HG02885 (cell line): ENCODE measurements at regions not wholly inside any gene's neighbourhood (a gene's known extent, or its start where the extent isn't known, plus 50 kb on each side); places are given as distances from the start of the nearest gene placed in this dataset.

Experiments used
- ATAC-seq: cut with Tn5 transposase; IDR thresholded peaks from one replicate; pipeline ENCODE4 v1.9.1; 2021; ENCODE audit warnings: mild to moderate bottlenecking; ENCODE audit not compliant: unreplicated experiment, poor library complexity

DNA sequence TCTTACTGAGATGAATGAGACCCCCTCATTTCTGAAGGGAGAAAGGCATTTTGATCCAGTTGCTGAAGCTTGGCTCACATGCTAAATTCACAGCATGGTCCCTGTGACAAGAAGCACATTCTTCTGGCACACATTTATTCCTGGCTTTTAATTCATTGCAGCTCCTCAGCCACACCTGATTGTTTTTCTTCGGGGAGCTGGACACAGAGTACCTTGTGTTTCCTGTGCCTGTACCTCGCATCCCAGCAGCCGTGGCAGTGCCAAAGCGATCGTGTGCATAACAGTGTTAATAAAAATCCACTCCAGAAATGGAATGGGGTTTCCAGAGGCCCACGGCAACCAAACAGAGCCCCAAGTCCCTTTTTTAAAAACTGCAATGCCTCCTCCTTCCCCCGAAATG is 615.3 kb upstream of the MGMT start:
- ATAC-seq, result no peak

DNA sequence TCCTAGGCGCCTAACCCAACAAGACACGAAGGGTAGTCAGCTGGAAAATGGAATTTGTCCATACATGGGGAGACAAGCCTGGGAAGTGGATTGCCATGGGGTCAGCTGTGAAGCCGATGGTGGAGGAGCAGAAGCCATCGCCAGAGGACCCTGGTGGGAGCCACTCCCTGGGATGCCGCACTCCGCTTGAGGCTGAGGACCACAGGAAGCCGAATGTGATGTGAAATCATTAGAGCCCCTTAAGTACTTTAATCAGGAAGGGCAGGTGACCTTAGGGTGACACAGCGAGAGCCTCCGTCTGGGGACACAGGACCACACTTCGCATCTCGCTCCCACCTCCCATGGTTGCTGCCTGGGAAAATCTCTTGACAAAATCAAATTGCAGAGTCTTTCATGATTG is 614.6 kb upstream of the MGMT start:
- no peak for ATAC-seq

DNA sequence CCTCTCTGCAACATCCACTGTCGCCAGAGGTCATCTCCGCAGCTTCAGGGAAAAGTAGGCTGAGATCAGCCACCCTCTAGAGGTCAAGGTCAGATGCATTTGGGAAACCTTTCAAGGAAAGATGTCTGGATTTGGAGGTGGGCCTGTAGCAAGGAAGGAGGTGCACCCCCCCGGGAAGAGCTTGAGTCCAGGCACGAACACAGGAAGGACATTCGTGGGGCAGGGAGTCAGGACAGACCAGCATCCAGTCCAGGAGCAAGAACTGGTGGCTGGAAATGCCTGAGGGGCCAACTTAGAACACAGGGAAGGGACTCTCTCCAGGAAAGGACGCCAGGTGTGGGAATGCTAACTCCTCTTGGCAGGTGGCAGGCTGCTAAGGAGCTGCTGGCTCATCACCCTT is 614.1 kb upstream of the MGMT start:
- ATAC-seq, result no peak

DNA sequence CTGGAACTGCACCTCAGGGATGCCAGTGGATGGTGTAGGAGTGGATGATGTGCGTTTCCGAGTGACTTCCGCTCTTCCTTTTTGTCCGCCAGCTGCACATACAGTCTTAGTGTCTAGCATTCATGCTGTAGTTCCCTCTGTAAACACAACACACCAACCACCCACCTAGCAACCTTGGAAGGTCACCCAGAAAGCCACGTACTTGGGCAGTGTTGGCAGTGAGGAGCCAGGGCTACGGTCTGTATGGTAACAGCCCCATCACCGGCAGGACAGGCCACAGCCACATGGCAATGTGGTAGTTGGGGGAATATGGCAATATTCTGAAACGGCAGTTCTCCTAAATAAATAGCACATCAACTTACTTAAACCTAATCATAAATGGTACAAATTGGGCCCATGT is 613.5 kb upstream of the MGMT start:
- no peak for ATAC-seq

DNA sequence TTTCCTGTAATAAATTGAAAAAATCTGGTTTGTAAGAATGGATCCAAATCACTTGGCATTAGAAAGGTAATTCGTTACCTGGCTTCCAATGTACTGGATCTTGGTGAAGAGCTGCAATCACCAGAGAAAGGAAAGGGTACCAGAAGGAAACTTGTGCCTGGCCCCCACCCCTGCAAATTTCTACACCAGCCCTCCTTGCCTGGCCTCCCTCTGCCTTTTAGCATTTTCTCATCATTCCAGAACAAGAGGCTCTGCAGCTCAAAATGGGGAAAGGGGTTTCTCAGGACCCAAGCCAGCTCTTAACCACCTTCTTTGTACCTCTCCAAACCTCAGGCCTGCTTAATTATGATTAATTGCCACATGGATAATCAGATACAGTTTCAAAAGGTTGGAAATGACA is 612.8 kb upstream of the MGMT start:
- no peak for ATAC-seq

DNA sequence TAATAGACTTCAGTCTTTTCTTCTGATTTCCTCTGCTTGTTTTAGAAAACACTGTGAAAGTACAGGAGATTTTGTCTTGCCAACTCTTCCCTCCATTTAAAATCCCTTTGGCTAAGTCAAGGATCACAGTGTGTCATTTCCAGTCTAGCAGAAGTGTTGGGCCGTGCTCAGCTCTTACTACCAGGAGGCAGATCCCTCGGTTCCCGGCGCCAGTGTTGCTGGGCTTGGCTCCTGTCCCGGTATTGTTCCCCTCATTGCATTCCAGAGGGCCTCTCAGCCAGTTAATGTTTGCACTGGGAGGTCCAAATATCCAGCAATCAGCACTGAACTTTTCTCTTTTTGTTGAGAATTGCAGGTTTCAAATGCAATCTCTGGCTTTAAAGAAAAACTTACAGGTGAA is 612.1 kb upstream of the MGMT start:
- ATAC-seq, result no peak

DNA sequence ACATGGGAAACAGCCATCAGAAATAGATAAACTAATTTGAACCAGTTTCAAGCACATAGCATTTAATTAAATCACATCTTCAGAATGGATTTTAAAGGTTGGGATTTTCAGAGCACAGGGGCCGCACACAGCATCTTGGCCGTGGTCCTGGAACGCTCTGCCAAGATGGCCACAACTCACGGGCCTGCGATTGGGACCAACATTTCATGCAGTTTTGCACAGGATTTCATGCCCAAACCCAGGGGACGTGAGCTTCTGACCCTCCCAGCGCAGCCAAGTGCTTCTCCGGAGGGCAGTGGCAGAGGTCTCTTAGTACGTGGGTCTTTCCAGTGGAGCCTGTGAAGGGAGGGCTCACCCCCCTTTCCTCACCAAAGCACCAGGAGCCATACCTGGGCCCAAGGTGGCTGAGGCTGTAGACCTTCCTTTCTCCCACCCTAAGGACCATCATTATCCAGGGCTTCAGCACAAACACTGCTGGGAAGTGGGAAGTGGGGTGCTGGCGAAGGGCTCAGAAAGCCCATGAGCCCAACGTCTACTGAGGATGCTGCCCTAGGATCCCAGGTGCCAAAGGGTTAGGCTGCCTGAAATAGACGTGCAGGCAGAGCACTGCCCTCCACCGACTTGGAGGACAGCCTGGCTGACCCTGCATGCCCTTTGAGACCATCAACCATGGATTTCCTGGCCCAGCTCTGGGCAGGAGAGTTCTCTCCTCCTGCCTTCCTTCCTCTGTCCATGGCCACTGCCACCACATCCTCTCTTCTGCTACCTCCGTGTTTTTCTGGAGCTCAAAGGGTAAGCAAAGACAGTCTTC is 611.2 kb upstream of the MGMT start:
- no peak for ATAC-seq

DNA sequence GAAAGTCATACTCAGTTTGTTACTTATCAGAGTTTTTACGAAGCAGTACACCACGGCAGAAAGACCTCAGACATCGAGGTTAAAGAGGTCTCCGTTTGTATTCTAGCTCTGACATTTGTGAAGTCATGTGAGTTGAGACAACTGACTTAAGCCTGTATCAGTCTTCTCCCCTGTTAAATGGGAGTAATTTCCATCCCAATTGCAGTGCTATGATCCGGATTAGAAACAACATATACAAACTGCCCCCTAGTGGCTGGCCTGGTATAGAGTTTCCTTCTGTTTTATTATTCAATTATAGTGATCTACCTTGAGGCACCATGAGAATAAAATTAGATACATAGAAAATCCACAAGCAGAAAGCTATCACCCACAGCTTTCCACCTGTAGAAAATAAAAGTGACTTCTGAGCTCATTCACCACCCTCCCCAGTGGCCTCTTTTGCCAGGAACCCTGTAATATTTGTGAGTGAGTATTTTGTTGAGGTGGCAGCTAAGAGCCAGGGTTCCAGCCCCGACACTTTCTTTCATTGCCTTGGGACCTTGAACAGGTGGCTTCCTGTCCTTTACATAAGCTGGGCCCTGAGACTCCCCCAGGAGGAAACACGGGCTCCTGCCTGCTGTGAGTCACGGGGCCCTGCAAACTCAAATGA is 607.2 kb upstream of the MGMT start:
- no peak for ATAC-seq

DNA sequence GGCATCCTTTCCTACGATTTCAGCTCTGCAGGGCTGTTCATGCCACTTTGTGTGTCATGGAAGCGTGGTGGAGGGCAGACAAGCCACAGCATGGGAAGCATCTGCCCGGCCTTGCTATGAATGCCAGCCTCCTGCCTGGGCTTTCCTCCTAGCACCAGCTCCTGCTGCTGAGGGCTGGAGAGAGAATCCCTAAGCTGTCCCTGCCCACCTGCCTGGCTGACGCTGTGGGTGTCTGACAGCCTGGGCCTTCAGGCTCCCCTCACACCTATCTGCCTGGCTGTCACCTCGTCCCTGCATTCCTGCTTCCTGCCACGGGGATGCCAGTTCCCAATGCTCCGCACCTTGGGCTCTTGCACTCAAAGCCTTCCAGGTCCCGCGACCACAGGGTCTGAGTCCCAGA is 606.5 kb upstream of the MGMT start:
- no peak for ATAC-seq

DNA sequence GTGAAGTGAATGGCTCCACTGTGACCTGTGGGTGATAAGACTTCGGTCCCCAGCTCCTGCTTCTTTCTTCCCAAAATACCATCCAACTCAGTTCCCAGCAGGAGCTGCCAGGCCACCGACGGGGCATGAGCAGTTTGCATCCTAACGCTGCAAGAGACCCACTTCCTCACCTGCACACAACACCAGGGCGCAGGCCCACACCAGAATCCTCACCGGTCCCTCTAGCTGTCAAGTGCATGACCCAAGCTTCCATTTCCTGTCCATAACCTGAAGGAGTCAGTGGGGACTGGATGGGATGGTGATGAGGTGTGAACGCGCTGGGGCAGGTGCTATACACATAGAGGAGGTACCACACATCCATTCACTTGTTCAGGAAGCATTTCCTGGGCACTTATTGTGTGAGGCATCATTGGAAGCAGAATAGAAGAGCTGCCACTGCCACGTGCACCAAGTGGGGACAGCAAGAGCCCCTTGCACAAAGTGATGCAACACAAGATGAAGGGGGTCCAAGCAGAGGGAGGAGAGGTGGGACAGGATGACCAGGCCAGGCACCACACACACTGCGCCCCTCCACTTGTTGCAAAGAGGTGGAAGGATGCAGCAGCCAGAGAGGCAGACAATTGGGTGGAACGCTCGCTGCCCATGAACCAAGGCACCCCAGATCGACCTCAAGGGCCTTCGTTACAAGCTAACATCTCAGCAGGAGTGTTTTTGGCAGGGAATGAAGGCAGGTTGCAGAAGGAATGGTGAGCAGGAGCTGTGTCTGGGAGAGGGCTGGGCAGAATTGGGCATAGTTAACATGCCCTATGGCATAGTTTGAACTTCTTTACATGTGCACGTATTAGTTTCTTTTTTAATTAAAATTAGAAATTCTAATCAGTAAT is 605.8 kb upstream of the MGMT start:
- ATAC-seq, result no peak

DNA sequence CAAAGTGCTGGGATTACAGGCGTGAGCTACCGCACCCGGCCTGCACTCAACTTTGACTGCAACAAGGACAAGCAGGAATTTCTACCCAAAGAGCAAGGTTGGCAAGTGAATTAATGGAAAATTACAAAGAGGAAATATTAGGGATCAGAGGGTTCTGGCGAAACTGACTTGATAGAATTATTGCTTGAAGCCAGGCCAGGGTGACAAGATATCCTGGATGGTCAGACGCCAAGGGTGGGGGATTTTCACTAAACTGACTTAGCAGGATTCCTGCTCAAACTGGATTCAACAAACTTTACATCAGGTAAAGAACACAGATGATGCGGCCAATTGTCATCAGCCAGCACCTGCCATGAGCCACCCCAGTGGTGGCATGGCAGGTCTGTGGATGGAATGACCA is 603.6 kb upstream of the MGMT start:
- ATAC-seq, result no peak

DNA sequence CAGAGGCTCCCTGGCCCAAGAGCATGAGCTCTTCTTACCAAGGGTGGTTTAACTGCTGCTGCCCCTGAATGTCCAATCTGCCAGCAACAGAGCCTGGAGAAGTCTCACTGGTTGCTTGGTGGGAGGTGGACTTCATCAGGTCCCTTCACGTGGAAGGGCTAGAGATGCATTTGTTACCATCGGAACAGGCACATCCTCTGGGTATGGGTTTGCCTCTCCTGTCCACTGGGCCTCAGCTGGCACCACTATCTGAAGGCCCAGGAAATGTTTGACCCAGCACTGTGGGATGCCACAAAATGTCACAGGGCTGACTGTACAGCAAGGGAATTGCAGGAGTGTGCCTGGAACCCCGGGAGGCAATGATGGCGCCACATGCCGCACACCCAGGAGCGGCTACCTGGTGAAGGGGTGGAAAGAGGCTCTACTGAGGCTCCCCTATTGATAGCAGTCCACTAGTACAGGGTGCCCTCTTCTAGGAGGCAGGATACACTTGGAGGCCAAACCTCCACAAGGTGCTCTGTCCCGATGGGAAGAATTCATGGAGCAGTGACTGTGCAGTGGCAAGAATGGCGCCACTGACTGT is 603.1 kb upstream of the MGMT start:
- no peak for ATAC-seq

DNA sequence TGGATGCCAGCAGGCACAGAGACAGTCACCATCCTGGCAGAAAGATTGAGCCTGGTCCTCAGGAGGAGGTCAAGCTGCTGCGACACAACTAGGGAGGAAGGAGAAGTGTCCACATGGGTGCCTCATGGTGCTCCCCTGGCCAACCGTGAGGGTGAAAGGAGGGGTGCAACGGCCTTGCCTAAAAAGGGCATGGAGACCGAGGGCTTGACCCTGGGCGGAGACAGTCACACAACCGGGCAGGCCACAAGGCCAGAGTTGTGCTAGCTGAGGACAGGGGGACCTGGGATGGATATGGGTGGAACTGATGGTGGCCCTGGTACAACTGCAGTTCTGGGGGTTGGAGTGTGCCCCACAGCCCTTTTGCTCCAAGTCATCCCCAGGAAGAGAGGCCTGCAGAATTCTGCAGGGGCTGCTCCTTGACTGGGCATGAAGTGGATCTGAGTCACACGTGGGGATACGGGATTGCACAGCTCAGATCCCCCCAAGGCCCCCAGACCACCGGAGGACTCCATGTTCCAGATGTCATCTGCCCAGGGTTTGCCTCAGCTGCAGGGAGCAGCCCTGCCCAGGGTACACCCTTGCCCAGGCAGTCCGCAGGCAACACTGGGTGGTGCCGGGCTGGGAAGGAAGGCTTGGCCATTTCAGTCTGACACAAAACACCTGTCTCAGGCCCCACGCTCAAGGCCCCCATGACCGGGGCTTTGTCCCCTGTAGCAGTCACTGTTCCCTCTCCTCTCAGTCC is 602.3 kb upstream of the MGMT start:
- no peak for ATAC-seq

DNA sequence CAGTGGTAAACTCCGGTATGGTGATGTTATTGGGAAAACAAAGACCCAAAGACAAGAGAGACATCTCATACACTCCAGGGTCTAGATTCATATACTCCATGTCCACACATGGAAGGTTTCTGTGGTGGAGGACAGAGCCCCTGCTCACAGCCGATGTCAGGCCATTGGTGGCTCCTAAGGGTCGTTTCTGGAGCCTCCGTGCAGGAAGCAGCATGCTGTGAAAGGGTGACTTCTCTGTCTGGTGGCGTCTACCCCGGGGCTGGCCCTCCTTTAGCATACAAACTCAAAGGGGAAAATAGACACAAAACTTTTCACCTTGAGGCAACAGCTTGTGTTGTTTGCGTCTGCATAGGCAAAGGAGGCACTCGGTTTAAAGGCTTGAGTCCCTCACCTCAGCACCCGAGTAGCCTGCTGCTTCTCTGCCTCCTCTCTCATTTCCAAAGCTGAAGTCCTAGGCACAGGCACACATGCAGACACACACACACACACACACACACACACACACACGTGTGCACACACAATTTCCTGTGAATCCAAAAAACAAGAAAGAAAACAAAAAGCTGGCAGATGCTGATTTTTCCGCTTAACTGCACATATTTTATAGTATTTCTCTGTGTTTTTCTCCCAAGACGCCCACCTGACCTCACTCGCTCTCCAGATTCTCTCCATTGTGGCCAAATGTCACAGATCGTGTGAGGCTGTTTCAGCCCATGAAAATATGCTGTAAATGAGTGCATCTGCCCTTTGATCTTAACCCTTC is 601.4 kb upstream of the MGMT start:
- no peak for ATAC-seq

DNA sequence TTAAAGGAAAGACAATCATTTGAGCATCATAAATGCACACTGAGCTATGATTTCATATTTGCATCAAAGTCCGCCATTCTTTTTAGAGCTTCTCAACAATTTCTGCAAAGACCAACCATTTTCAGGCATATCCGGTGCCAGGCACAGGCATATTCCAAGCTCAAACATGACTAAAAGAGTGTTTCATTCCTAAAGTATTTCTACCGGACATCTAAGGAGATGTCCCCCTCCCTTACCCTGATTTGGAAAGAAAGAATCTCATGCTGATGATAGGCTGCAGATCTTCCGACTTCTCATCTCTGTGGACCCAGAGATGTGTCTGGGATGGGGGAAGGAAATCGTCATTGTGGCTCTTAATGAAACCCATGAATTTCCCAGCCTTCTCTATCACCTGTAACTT is 600.5 kb upstream of the MGMT start:
- no peak for ATAC-seq

DNA sequence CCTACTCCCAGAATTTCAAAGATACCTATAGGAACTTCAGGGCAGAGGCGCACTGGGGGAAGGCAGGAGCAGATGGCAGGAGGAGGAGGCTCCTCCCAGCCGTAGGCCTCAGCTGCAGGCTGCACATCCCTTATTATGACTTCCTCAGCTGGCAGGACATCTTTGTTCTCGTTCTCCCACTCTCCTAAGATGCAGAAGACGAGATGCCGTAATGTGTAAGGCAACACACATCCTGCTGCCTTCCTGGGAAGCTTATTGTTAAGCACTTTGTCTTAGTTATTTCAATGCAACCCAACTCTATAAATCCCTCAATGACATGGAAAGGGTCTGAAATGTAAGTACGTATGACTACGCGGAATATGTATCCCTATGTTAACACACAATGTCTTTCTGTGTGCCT is 599.8 kb upstream of the MGMT start:
- ATAC-seq, result no peak

DNA sequence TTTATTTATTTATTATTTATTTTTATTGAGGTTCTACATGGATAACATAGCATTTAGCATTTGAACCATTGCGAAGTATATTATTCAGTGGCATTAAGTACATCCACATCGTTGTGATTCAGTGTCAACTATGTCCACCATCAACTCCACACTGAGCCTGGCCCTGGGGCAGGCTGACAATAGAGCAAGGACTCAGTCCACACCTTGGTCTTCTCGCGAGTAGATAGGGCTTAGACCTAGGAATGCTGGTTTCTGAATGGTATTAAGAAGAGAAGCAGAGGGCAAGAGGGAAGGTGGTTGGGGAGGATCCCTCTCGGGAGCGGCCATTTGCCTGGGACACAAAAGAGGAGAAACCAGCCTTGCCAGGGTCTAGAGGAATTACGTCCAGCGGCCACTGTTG is 599.2 kb upstream of the MGMT start:
- ATAC-seq, result no peak

DNA sequence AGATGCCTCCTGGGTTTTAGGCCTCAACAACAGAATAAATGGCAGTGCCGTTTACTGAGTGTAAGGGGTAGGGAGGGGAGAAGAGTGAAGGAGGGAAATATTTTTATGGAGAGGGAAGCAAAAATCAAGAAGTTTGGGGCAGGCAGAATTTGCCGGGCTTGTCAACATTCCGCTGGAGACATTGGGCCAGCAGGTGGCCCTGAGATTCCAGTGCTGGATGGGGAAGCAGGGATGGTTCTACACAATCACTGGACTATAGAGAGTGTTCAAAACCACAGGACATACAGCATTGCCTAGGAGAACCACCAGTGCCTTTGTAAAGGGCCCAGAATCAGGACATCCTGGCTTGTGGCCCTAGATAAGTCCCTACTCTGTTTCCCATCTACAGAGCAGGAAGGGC is 598.6 kb upstream of the MGMT start:
- ATAC-seq, result no peak

DNA sequence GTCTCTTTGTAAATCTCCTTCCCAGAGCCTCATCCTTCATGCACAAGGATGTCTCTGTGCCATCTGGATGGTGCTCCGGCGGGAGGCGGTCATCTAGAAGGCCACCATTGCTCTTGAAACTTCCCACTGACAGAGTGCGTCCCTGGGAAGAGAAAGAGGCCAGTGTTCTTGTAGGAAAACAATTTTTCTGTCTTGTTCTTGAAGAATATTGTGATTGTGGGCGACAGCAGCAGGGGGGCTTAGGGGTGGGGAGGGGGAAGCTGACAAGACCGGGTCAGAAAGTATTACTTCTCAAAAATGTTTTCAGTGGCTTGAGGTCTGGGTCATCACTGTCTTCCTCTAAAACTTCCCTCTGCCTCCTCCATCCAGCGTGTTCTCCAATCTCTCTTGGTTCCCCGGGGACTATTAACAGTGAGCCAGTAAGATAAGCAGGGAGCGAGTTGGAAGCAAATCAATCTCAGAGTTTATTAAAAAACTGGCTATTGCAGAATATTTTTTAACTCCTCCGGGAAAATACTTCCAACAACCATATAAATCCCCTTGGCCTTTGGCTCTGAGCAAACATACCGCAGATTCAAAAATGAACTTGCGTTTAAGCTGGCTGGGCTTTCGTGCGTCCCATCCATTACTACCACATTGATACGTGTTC is 597.8 kb upstream of the MGMT start:
- no peak for ATAC-seq
